KMS-11 (cell line): ENCODE measurements at regions not wholly inside any gene's neighbourhood (a gene's known extent, or its start where the extent isn't known, plus 50 kb on each side); places are given as distances from the start of the nearest gene placed in this dataset.

ENCODE experiments used
- H2AFZ ChIP-seq: fragments of 200-600 bp; sonication (generic); 2 replicates; pipeline ENCODE4 v1.6.1; 2016; ENCODE audit warnings: antibody characterized with exemption, mixed run types, low read depth
- H3K27ac ChIP-seq: fragments of 200-600 bp; sonication (generic); 2 replicates; pipeline ENCODE4 v1.6.1; 2016; ENCODE audit warnings: mild to moderate bottlenecking, mixed run types
- H3K27me3 ChIP-seq: fragments of 200-600 bp; sonication (generic); 2 replicates; pipeline ENCODE4 v1.6.1; 2017; ENCODE audit warnings: mild to moderate bottlenecking, low read depth, mixed run types, moderate library complexity; ENCODE audit not compliant: insufficient read depth
- H3K36me3 ChIP-seq: fragments of 200-600 bp; sonication (generic); 2 replicates; pipeline ENCODE4 v1.6.1; 2017; ENCODE audit warnings: mild to moderate bottlenecking, mixed run types; ENCODE audit not compliant: insufficient read depth
- H3K4me1 ChIP-seq: fragments of 200-600 bp; sonication (generic); 2 replicates; pipeline ENCODE4 v1.6.1; 2016; ENCODE audit warnings: mild to moderate bottlenecking, low read depth, mixed run types; ENCODE audit not compliant: poor library complexity, severe bottlenecking
- H3K4me2 ChIP-seq: fragments of 200-600 bp; sonication (generic); 2 replicates; pipeline ENCODE4 v1.7.0; 2016; ENCODE audit warnings: mild to moderate bottlenecking, mixed run types
- H3K4me3 ChIP-seq: fragments of 200-600 bp; sonication (generic); IDR thresholded peaks from 2 replicates; pipeline ENCODE4 v1.6.1; 2017; ENCODE audit warnings: low read depth, low read length, mixed read lengths; ENCODE audit not compliant: insufficient read depth
- H3K79me2 ChIP-seq: fragments of 200-600 bp; sonication (generic); 2 replicates; pipeline ENCODE4 v1.6.1; 2016; ENCODE audit warnings: low read depth, mixed run types; ENCODE audit not compliant: insufficient read depth
- H3K9ac ChIP-seq: fragments of 200-600 bp; sonication (generic); 2 replicates; pipeline ENCODE4 v1.6.1; 2016; ENCODE audit warnings: mild to moderate bottlenecking, mixed run types
- H4K20me1 ChIP-seq: fragments of 200-600 bp; sonication (generic); 2 replicates; pipeline ENCODE4 v1.6.1; 2016; ENCODE audit warnings: mild to moderate bottlenecking, mixed run types; ENCODE audit not compliant: insufficient read depth
- CTCF ChIP-seq: fragments of 200-600 bp; sonication (generic); conservative IDR thresholded peaks from 2 replicates; pipeline ENCODE4 v1.6.1; 2017; ENCODE audit warnings: low read depth, mild to moderate bottlenecking, antibody characterized with exemption, low read length, moderate library complexity, mixed read lengths

- Histone ChIP-seq H3K36me3 (no peaks in the 10 kb centered on the region), H3K4me1 (no peaks in the 10 kb centered on the region), H3K79me2 (no peaks in the 10 kb centered on the region), H3K9ac (no peak overlapping the region), H3K27ac (no peak overlapping the region), H3K4me2 (no peak overlapping the region), H2AFZ (no peak overlapping the region), H3K4me3 (no peak overlapping the region), H4K20me1 (no peaks in the 10 kb centered on the region), H3K27me3 (no peaks in the 10 kb centered on the region)
- no peak for TF ChIP-seq CTCF
Observed at GRCh38 chr1:208835097-208835463, 590.9 kb upstream of the PLXNA2 start.

GRCh38 chr1:208835781-208836180 is 591.6 kb upstream of the PLXNA2 start:
- no peak overlapping the region for H3K4me3 ChIP-seq
- H3K79me2 ChIP-seq: no peaks in the 10 kb centered on the region
- TF ChIP-seq CTCF: no peak
- no peak overlapping the region for H2AFZ ChIP-seq
- H3K9ac ChIP-seq: no peak overlapping the region
- H3K27me3 ChIP-seq: no peaks in the 10 kb centered on the region
- H3K4me1 ChIP-seq: no peaks in the 10 kb centered on the region
- H3K36me3 ChIP-seq: no peaks in the 10 kb centered on the region
- no peaks in the 10 kb centered on the region for H4K20me1 ChIP-seq
- no peak overlapping the region for H3K4me2 ChIP-seq
- H3K27ac ChIP-seq: no peak overlapping the region

GRCh38 chr1:208837242-208837641 is 593.1 kb upstream of the PLXNA2 start:
- Histone ChIP-seq H4K20me1 (no peaks in the 10 kb centered on the region), H3K4me2 (no peak overlapping the region), H3K27me3 (no peaks in the 10 kb centered on the region), H3K27ac (no peak overlapping the region), H2AFZ (no peak overlapping the region), H3K4me1 (no peaks in the 10 kb centered on the region), H3K79me2 (no peaks in the 10 kb centered on the region), H3K4me3 (no peak overlapping the region), H3K9ac (no peak overlapping the region), H3K36me3 (no peaks in the 10 kb centered on the region)
- TF ChIP-seq CTCF: no peak

- H3K79me2 ChIP-seq: no peaks in the 10 kb centered on the region
- no peaks in the 10 kb centered on the region for H4K20me1 ChIP-seq
- no peaks in the 10 kb centered on the region for H3K27me3 ChIP-seq
- no peak overlapping the region for H3K27ac ChIP-seq
- TF ChIP-seq CTCF: no peak
- H3K9ac ChIP-seq: no peak overlapping the region
- no peaks in the 10 kb centered on the region for H3K4me1 ChIP-seq
- H3K4me2 ChIP-seq: no peak overlapping the region
- H3K36me3 ChIP-seq: no peaks in the 10 kb centered on the region
- H2AFZ ChIP-seq: no peak overlapping the region
- H3K4me3 ChIP-seq: no peak overlapping the region
Observed at GRCh38 chr1:208841436-208841835, 597.3 kb upstream of the PLXNA2 start.

GRCh38 chr1:208842451-208842850 is 598.3 kb upstream of the PLXNA2 start:
- Histone ChIP-seq H3K4me3 (no peak overlapping the region), H3K4me2 (no peak overlapping the region), H3K27me3 (no peaks in the 10 kb centered on the region), H4K20me1 (no peaks in the 10 kb centered on the region), H3K79me2 (no peaks in the 10 kb centered on the region), H2AFZ (no peak overlapping the region), H3K4me1 (no peaks in the 10 kb centered on the region), H3K9ac (no peak overlapping the region), H3K27ac (no peak overlapping the region), H3K36me3 (no peaks in the 10 kb centered on the region)
- no peak for TF ChIP-seq CTCF
